C4-2B (cell line): ENCODE measurements at regions not wholly inside any gene's neighbourhood (a gene's known extent, or its start where the extent isn't known, plus 50 kb on each side); places are given as distances from the start of the nearest gene placed in this dataset.
A peak's percentile ranks its signal among the peaks of the same experiment; 100 is the strongest.
"Not testable (repeated sequence)": the region's sequence is repeated elsewhere in the genome, so short reads cannot be mapped to it uniquely, and the experiment has no call there.

Experiments used
- H3K27ac ChIP-seq: fragments of 450-650 bp; 2 replicates; pipeline ENCODE4 v1.5.1; 2017
- CTCF ChIP-seq: fragments of 450-650 bp; conservative IDR thresholded peaks from 2 replicates; pipeline ENCODE4 v1.5.1; 2017; ENCODE audit warnings: mild to moderate bottlenecking
- ZFX ChIP-seq: fragments of 450-650 bp; IDR thresholded peaks from 2 replicates; pipeline ENCODE4 v1.6.1; 2017

- TF ChIP-seq ZFX (no peak), CTCF (no peak)
- peak overlapping the region; percentile 66 for H3K27ac ChIP-seq
Measured at GRCh38 chr1:234893359-234893724, 235.3 kb downstream of the TOMM20 start.

GRCh38 chr1:234892642-234893041, 236.0 kb downstream of the TOMM20 start:
- TF ChIP-seq ZFX (no peak), CTCF (no peak)
- H3K27ac ChIP-seq: peak overlapping the region; percentile 66; the same call in 1 of the 2 replicates

GRCh38 chr1:234891427-234891826, 237.2 kb downstream of the TOMM20 start:
- TF ChIP-seq CTCF: no peak
- TF ChIP-seq ZFX: no peak
- H3K27ac ChIP-seq: no peak overlapping the region

- H3K27ac ChIP-seq: no peak overlapping the region
- TF ChIP-seq ZFX (no peak), CTCF (no peak)
Measured at GRCh38 chr1:234889643-234890042, 239.0 kb downstream of the TOMM20 start.

GRCh38 chr1:234888247-234888646, 240.4 kb downstream of the TOMM20 start:
- not testable (repeated sequence) for H3K27ac ChIP-seq

- no peak for TF ChIP-seq CTCF
- TF ChIP-seq ZFX: no peak
- no peak overlapping the region for H3K27ac ChIP-seq
Measured at GRCh38 chr1:234887016-234887900, 241.4 kb downstream of the TOMM20 start.

- H3K27ac ChIP-seq: no peak overlapping the region
- TF ChIP-seq ZFX: no peak
- TF ChIP-seq CTCF: no peak
Measured at GRCh38 chr1:234886081-234886984, 242.3 kb downstream of the TOMM20 start.
